ENCODE measurements at regions not wholly inside any gene's neighbourhood (a gene's known extent, or its start where the extent isn't known, plus 50 kb on each side); places are given as distances from the start of the nearest gene placed in this dataset.

DNA sequence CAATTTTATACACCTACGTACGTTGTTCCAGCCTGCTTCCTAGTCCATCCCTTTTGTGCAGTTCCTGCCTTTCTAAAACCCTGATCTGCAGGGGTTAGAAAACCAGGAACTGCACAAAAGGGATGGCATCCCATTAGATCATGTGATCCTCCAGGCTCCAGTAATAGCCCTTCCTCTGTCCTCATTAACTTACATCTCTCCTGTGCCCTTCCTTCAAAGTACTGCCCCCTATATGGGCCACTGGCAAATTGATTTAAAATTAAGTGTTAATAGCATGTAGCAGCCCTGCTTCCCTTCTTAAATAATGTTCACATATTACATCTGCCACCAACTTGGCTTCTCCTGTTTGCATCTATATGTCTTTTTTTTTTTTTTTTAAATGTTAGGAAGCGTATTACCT, 61.3 kb upstream of the NXPH2 start:
- ChIA-PET POLR2A (no interaction called here), CTCF (interaction anchor here (2.7 kb wide), 1 partner anchor 15 kb away, joined by 18 read pairs; no protein-coding TSS in a partner anchor)
- no peaks in the 10 kb centered on the region for H4K20me1 ChIP-seq (ENCODE audit: insufficient read depth)
- no peak overlapping the region for H3K27ac ChIP-seq (ENCODE audit: low read depth in 2 of 2, low read length in 1 of 2)
- H3K27me3 ChIP-seq (ENCODE audit: insufficient read depth), result no peaks in the 10 kb centered on the region
- no peaks in the 10 kb centered on the region for H3K9me2 ChIP-seq
- no peak overlapping the region for H3K9ac ChIP-seq
- H3K4me1 ChIP-seq (ENCODE audit: control insufficient read depth in 1 of 2, insufficient read depth in 2 of 2, low read depth in 1 of 2, low read length in 1 of 2), result no peaks in the 10 kb centered on the region
- no peaks in the 10 kb centered on the region for H3K9me3 ChIP-seq
- H3K4me3 ChIP-seq (ENCODE audit: low read depth in 2 of 2, low read length in 1 of 2), result no peak overlapping the region
- no peak overlapping the region for H2AFZ ChIP-seq (ENCODE audit: low read depth)
- no peaks in the 10 kb centered on the region for H3K79me2 ChIP-seq (ENCODE audit: insufficient read depth)
- no peak overlapping the region for H3K4me2 ChIP-seq
- 82% methylated on average over 3 of the region's 3 CpGs for WGBS (ENCODE audit: low lambda C conversion rate)
- no peaks in the 10 kb centered on the region for H3K36me3 ChIP-seq (replicated peaks in 1 of 2; ENCODE audit: control insufficient read depth in 1 of 2, insufficient read depth in 2 of 2, low read length in 1 of 2)
- H3F3A ChIP-seq (replicated peaks; ENCODE audit: insufficient read depth), result no peaks in the 10 kb centered on the region
- no peak for DNase-seq
- TF ChIP-seq GABPA (IDR thresholded peaks at IDR 0.05; ENCODE audit: low read depth), result no peak
- TF ChIP-seq CHD2 (IDR thresholded peaks at IDR 0.05; ENCODE audit: low read length, partially characterized antibody), result no peak
- TF ChIP-seq RFX5 (IDR thresholded peaks at IDR 0.05; ENCODE audit: low read length), result no peak
- no peak for TF ChIP-seq TCF12 (IDR thresholded peaks at IDR 0.05)
- TF ChIP-seq YY1 (IDR thresholded peaks at IDR 0.05; ENCODE audit: low read depth), result no peak
- TF ChIP-seq FOXM1 (IDR thresholded peaks at IDR 0.05; ENCODE audit: low read depth), result no peak
- TF ChIP-seq RXRA (IDR thresholded peaks at IDR 0.05; ENCODE audit: borderline replicate concordance, low read depth), result no peak
- no peak for TF ChIP-seq TAF1 (IDR thresholded peaks at IDR 0.05; ENCODE audit: borderline replicate concordance, low read depth, low read length)
- TF ChIP-seq ELF1 (IDR thresholded peaks at IDR 0.05), result no peak
- no peak for TF ChIP-seq FOXJ3 (CRISPR knock-in tag; IDR thresholded peaks at IDR 0.05)
- TF ChIP-seq, protein P1, sequence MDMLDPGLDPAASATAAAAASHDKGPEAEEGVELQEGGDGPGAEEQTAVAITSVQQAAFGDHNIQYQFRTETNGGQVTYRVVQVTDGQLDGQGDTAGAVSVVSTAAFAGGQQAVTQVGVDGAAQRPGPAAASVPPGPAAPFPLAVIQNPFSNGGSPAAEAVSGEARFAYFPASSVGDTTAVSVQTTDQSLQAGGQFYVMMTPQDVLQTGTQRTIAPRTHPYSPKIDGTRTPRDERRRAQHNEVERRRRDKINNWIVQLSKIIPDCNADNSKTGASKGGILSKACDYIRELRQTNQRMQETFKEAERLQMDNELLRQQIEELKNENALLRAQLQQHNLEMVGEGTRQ (IDR thresholded peaks at IDR 0.05; ENCODE audit: borderline replicate concordance, low read depth, low read length), result no peak
- TF ChIP-seq, protein P2, sequence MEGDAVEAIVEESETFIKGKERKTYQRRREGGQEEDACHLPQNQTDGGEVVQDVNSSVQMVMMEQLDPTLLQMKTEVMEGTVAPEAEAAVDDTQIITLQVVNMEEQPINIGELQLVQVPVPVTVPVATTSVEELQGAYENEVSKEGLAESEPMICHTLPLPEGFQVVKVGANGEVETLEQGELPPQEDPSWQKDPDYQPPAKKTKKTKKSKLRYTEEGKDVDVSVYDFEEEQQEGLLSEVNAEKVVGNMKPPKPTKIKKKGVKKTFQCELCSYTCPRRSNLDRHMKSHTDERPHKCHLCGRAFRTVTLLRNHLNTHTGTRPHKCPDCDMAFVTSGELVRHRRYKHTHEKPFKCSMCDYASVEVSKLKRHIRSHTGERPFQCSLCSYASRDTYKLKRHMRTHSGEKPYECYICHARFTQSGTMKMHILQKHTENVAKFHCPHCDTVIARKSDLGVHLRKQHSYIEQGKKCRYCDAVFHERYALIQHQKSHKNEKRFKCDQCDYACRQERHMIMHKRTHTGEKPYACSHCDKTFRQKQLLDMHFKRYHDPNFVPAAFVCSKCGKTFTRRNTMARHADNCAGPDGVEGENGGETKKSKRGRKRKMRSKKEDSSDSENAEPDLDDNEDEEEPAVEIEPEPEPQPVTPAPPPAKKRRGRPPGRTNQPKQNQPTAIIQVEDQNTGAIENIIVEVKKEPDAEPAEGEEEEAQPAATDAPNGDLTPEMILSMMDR (IDR thresholded peaks at IDR 0.05), result no peak
- TF ChIP-seq FOSL2 (IDR thresholded peaks at IDR 0.05; ENCODE audit: borderline replicate concordance, low read depth), result no peak
- no peak for TF ChIP-seq POLR2AphosphoS5 (IDR thresholded peaks at IDR 0.05; ENCODE audit: low read depth, low read length)
- TF ChIP-seq, protein P3, sequence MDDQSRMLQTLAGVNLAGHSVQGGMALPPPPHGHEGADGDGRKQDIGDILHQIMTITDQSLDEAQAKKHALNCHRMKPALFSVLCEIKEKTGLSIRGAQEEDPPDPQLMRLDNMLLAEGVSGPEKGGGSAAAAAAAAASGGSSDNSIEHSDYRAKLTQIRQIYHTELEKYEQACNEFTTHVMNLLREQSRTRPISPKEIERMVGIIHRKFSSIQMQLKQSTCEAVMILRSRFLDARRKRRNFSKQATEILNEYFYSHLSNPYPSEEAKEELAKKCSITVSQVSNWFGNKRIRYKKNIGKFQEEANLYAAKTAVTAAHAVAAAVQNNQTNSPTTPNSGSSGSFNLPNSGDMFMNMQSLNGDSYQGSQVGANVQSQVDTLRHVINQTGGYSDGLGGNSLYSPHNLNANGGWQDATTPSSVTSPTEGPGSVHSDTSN (IDR thresholded peaks at IDR 0.05), result no peak

Measured in SK-N-SH (cell line).